PC-3 (cell line): ENCODE measurements at regions not wholly inside any gene's neighbourhood (a gene's known extent, or its start where the extent isn't known, plus 50 kb on each side); places are given as distances from the start of the nearest gene placed in this dataset.

ENCODE experiments used
- ATAC-seq: fragments of 200-7000 bp; cut with Tn5 transposase; 2 replicates; pipeline ENCODE4 v1.9.1; 2020; ENCODE audit warnings: mild to moderate bottlenecking, moderate library complexity
- BruUV-seq: library from RNA; stranded (reverse); fragments of 400-500 nt; replicated peaks from 2 replicates; lab custom pipeline; 2021; lab: Mats Ljungman, UMichigan
- CTCF ChIA-PET: fragments of 300-600 bp; sonication (Branson Sonifier 250); formaldehyde crosslinking; loops from one replicate; lab custom pipeline; 2022; ENCODE audit warnings: antibody characterized with exemption; lab: Charles Lee
- POLR2A ChIA-PET: fragments of 300-600 bp; sonication (Branson Sonifier 250); formaldehyde crosslinking; loops from one replicate; lab custom pipeline; 2022; ENCODE audit warnings: antibody characterized with exemption; ENCODE audit not compliant: unreplicated experiment; lab: Charles Lee
- DNase-seq: peaks from one replicate; pipeline ENCODE4 v3.0.0-alpha.2; 2015
- H2AFZ ChIP-seq: fragments of 300-600 bp; sonication (generic); 2 replicates; pipeline ENCODE4 v1.6.0; 2016; ENCODE audit warnings: antibody characterized with exemption, low read length
- H3F3A ChIP-seq: fragments of 300-600 bp; sonication (generic); one replicate; pipeline ENCODE4 v1.6.0; 2017; ENCODE audit warnings: antibody characterized with exemption, low read length, control low read depth, mild to moderate bottlenecking; ENCODE audit not compliant: unreplicated experiment
- H3K27ac ChIP-seq: fragments of 300-600 bp; sonication (generic); 2 replicates; pipeline ENCODE4 v1.5.1; 2016; ENCODE audit warnings: mild to moderate bottlenecking, low read length
- H3K27me3 ChIP-seq: fragments of 300-600 bp; sonication (generic); 2 replicates; pipeline ENCODE4 v1.6.1; 2016; ENCODE audit warnings: low read length, mixed read lengths
- H3K36me3 ChIP-seq: fragments of 300-600 bp; sonication (generic); 2 replicates; pipeline ENCODE4 v1.6.1; 2016; ENCODE audit warnings: low read depth, mixed run types, low read length, mixed read lengths
- H3K4me1 ChIP-seq: fragments of 300-600 bp; sonication (generic); 2 replicates; pipeline ENCODE4 v1.5.1; 2016; ENCODE audit warnings: low read length; ENCODE audit not compliant: insufficient read depth
- H3K4me2 ChIP-seq: fragments of 300-600 bp; sonication (generic); 2 replicates; pipeline ENCODE4 v1.6.0; 2016; ENCODE audit warnings: low read length
- H3K4me3 ChIP-seq: fragments of 300-600 bp; sonication (generic); 2 replicates; pipeline ENCODE4 v1.5.1; 2016; ENCODE audit warnings: mild to moderate bottlenecking, low read length, mixed read lengths
- H3K79me2 ChIP-seq: fragments of 300-600 bp; sonication (generic); 2 replicates; pipeline ENCODE4 v1.6.1; 2017; ENCODE audit warnings: low read length, mixed read lengths
- H3K9ac ChIP-seq: fragments of 300-600 bp; sonication (generic); 2 replicates; pipeline ENCODE4 v1.6.0; 2016; ENCODE audit warnings: mild to moderate bottlenecking, low read length
- H3K9me2 ChIP-seq: fragments of 300-600 bp; sonication (generic); replicated peaks from 2 replicates; pipeline ENCODE4 v1.6.1; 2016; ENCODE audit warnings: mixed run types, low read length, mixed read lengths
- H3K9me3 ChIP-seq: fragments of 300-600 bp; sonication (generic); 2 replicates; pipeline ENCODE4 v1.6.1; 2016; ENCODE audit warnings: low read length, mixed read lengths
- H4K20me1 ChIP-seq: fragments of 300-600 bp; sonication (generic); 2 replicates; pipeline ENCODE4 v1.6.1; 2016; ENCODE audit warnings: low read length, mixed read lengths
- EZH2 ChIP-seq: fragments of 300-600 bp; sonication (generic); IDR thresholded peaks from one replicate; pipeline ENCODE4 v1.6.1; 2017; ENCODE audit warnings: antibody characterized with exemption, mild to moderate bottlenecking, low read length; ENCODE audit not compliant: unreplicated experiment
- EZH2phosphoT487 ChIP-seq: fragments of 300-600 bp; sonication (generic); IDR thresholded peaks from 2 replicates; pipeline ENCODE4 v1.6.1; 2018; ENCODE audit warnings: mild to moderate bottlenecking, antibody characterized with exemption, low read length, borderline replicate concordance
- intact Hi-C: fragments of 100-400 bp; cut with micrococcal nuclease; formaldehyde crosslinking; loops from 2 replicates; pipeline ENCODE4 v1.9.0; 2023
- TF ChIP-seq, protein P1 (sequence below): fragments of 300-600 bp; sonication (generic); conservative IDR thresholded peaks from 2 replicates; pipeline ENCODE4 v1.5.1; 2017; ENCODE audit warnings: antibody characterized with exemption, low read depth, mild to moderate bottlenecking, low read length

DNA sequence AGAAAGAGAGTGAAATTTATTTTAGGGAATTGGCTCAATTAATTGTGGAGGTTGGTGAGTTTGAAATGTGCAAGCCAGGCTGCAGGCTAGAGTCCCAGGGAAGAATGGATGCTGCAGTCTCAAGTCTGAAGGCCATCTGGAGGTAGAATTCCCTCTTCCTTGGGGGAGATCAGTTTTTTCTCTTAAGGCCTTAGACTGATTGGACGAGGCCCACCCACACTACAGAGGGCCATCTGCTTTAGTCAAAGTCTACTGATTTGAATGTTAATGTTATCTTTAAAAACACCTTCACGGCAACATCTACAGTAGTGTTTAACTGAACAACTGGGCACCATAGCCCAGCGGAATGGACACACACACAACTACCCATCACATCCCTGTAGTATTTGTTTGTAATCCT is 245.9 kb upstream of the IRF2BP2 start:
- no TSS peak for BruUV-seq
- H3K27me3 ChIP-seq = no peaks in the 10 kb centered on the region
- no peak for ATAC-seq
- H3K79me2 ChIP-seq = no peaks in the 10 kb centered on the region
- H3K9me3 ChIP-seq = no peaks in the 10 kb centered on the region
- ChIA-PET POLR2A (no interaction called here), CTCF (no interaction called here)
- H3K36me3 ChIP-seq = no peaks in the 10 kb centered on the region
- no peak overlapping the region for H3K27ac ChIP-seq
- no peaks in the 10 kb centered on the region for H3K9me2 ChIP-seq
- no peak overlapping the region for H3K9ac ChIP-seq
- no peak overlapping the region for H2AFZ ChIP-seq
- peaks cover 16% of the 10 kb centered on the region for H3K4me1 ChIP-seq
- no peaks in the 10 kb centered on the region for H3F3A ChIP-seq
- DNase-seq = no peak
- TF ChIP-seq, protein P1, sequence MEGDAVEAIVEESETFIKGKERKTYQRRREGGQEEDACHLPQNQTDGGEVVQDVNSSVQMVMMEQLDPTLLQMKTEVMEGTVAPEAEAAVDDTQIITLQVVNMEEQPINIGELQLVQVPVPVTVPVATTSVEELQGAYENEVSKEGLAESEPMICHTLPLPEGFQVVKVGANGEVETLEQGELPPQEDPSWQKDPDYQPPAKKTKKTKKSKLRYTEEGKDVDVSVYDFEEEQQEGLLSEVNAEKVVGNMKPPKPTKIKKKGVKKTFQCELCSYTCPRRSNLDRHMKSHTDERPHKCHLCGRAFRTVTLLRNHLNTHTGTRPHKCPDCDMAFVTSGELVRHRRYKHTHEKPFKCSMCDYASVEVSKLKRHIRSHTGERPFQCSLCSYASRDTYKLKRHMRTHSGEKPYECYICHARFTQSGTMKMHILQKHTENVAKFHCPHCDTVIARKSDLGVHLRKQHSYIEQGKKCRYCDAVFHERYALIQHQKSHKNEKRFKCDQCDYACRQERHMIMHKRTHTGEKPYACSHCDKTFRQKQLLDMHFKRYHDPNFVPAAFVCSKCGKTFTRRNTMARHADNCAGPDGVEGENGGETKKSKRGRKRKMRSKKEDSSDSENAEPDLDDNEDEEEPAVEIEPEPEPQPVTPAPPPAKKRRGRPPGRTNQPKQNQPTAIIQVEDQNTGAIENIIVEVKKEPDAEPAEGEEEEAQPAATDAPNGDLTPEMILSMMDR = no peak
- no peak overlapping the region for H3K4me3 ChIP-seq
- H4K20me1 ChIP-seq = no peaks in the 10 kb centered on the region
- H3K4me2 ChIP-seq = no peak overlapping the region
- intact Hi-C loops = no loop called here

DNA sequence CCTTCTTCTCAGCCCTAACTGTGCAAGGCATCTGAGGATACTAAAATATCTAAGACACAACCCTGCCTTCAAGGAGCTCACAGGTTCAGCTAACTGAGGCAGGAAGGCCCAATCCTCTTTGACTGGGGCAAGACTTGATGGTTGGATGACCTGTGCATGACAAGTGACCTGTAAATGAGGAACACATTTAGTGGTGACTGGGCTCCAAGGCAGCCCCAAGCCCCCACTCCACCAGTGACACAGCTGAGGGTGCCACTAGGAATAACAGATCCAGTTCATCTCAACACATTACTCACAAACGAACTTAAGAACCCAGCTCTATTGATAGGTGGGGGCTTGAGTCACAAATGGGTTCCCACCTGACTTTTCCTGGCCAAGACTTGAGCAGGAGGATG is 244.7 kb upstream of the IRF2BP2 start:
- Histone ChIP-seq H3K36me3 (no peaks in the 10 kb centered on the region), H3K9me3 (no peaks in the 10 kb centered on the region), H3K4me1 (peaks cover 23% of the 10 kb centered on the region), H3F3A (no peaks in the 10 kb centered on the region), H3K27ac (no peak overlapping the region), H3K9ac (no peak overlapping the region), H3K4me2 (no peak overlapping the region), H3K79me2 (no peaks in the 10 kb centered on the region), H3K4me3 (no peak overlapping the region), H3K27me3 (no peaks in the 10 kb centered on the region), H3K9me2 (no peaks in the 10 kb centered on the region), H2AFZ (no peak overlapping the region), H4K20me1 (no peaks in the 10 kb centered on the region)
- intact Hi-C loops = no loop called here
- ChIA-PET POLR2A (interaction anchor here (0.7 kb wide), 1 partner anchor 131 kb away, joined by 4 read pairs; no protein-coding TSS in a partner anchor), CTCF (no interaction called here)
- TF ChIP-seq EZH2 = no peak
- no peak for TF ChIP-seq EZH2phosphoT487
- TF ChIP-seq, protein P1 = no peak
- no peak for ATAC-seq
- DNase-seq = no peak
- BruUV-seq = no TSS peak

DNA sequence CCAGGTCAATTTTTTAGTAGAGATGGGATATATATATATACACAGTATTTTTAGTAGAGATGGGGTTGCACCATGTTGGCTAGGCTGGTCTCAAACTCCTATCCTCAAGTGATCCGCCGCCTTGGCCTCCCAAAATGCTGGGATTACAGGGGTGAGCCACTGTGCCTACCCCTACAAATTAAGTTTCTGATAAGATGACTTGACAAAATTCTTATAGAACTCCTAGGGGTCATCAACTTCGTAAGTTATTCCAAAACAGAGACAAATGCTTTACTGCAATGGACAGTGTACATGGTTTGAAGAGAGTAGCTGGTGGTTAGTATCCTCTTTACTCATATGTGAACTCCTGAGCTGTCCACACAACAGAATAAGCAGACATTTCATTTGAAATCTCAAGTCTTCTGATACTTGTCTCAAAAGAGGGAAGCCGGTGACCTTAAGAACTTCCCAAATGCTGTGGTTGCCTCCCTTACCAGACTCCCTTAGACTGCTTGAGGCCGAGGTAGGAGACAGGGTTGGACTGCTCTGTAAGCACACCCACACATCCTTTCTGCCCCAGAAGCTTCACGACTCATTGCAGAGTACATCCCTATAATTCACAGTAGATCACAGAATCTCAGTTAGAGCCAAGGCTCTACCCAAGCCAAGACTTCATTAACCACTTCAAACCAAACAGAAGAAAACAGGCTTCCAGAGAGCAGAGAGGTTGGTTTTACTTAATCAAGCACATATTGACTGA is 244.1 kb upstream of the IRF2BP2 start:
- Histone ChIP-seq H3K9me3 (no peaks in the 10 kb centered on the region), H3K27ac (no peak overlapping the region), H3K4me2 (no peak overlapping the region), H3K36me3 (no peaks in the 10 kb centered on the region), H3K4me3 (no peak overlapping the region), H3K27me3 (no peaks in the 10 kb centered on the region), H3K79me2 (no peaks in the 10 kb centered on the region), H2AFZ (no peak overlapping the region), H3K9me2 (no peaks in the 10 kb centered on the region), H3K4me1 (peaks cover 28% of the 10 kb centered on the region), H3F3A (no peaks in the 10 kb centered on the region), H3K9ac (no peak overlapping the region), H4K20me1 (no peaks in the 10 kb centered on the region)
- intact Hi-C loops = no loop called here
- no TSS peak for BruUV-seq
- ATAC-seq (no peak), DNase-seq (no peak)
- CTCF ChIA-PET = no interaction called here
- TF ChIP-seq, protein P1 = no peak
- TF ChIP-seq EZH2 (no peak), EZH2phosphoT487 (no peak)
- POLR2A ChIA-PET = interaction anchor here (0.7 kb wide), 1 partner anchor 130 kb away, joined by 4 read pairs; no protein-coding TSS in a partner anchor
